GM21723 (cell line): ENCODE measurements at regions not wholly inside any gene's neighbourhood (a gene's known extent, or its start where the extent isn't known, plus 50 kb on each side); places are given as distances from the start of the nearest gene placed in this dataset.

Source experiments
- ATAC-seq: cut with Tn5 transposase; IDR thresholded peaks from one replicate; pipeline ENCODE4 v1.9.1; 2021; ENCODE audit warnings: mild to moderate bottlenecking, moderate library complexity; ENCODE audit not compliant: unreplicated experiment

GRCh38 chr20:12020846-12021245, 103.2 kb downstream of the BTBD3 start:
- no peak for ATAC-seq

- ATAC-seq: no peak
Measured at GRCh38 chr20:12022126-12022525, 104.4 kb downstream of the BTBD3 start.

GRCh38 chr20:12023194-12023795, 105.6 kb downstream of the BTBD3 start:
- no peak for ATAC-seq

- ATAC-seq: no peak
Measured at GRCh38 chr20:12028771-12029170, 111.1 kb downstream of the BTBD3 start.

GRCh38 chr20:12030470-12030869, 112.8 kb downstream of the BTBD3 start:
- ATAC-seq: no peak

GRCh38 chr20:12036142-12036541, 118.4 kb downstream of the BTBD3 start:
- no peak for ATAC-seq

GRCh38 chr20:12037521-12037920, 119.8 kb downstream of the BTBD3 start:
- no peak for ATAC-seq

GRCh38 chr20:12040261-12040660, 122.6 kb downstream of the BTBD3 start:
- no peak for ATAC-seq

- ATAC-seq: no peak
Measured at GRCh38 chr20:12044969-12045368, 127.3 kb downstream of the BTBD3 start.

- no peak for ATAC-seq
Measured at GRCh38 chr20:12047838-12048432, 130.2 kb downstream of the BTBD3 start.

GRCh38 chr20:12049125-12049524, 131.4 kb downstream of the BTBD3 start:
- no peak for ATAC-seq

GRCh38 chr20:12051206-12052163, 133.8 kb downstream of the BTBD3 start:
- no peak for ATAC-seq

- no peak for ATAC-seq
Measured at GRCh38 chr20:12053353-12053752, 135.7 kb downstream of the BTBD3 start.

GRCh38 chr20:12054556-12054955, 136.9 kb downstream of the BTBD3 start:
- ATAC-seq: no peak

GRCh38 chr20:12055161-12055560, 137.5 kb downstream of the BTBD3 start:
- ATAC-seq: no peak

GRCh38 chr20:12056839-12057238, 139.1 kb downstream of the BTBD3 start:
- no peak for ATAC-seq

GRCh38 chr20:12057778-12058177, 140.1 kb downstream of the BTBD3 start:
- no peak for ATAC-seq

- ATAC-seq: no peak
Measured at GRCh38 chr20:12058216-12058615, 140.5 kb downstream of the BTBD3 start.

GRCh38 chr20:12061466-12061865, 143.8 kb downstream of the BTBD3 start:
- no peak for ATAC-seq

GRCh38 chr20:12063106-12063684, 145.5 kb downstream of the BTBD3 start:
- ATAC-seq: no peak

- no peak for ATAC-seq
Measured at GRCh38 chr20:12064540-12064939, 146.8 kb downstream of the BTBD3 start.
